Type B pancreatic cell (in vitro differentiated cells): ENCODE measurements at regions not wholly inside any gene's neighbourhood (a gene's known extent, or its start where the extent isn't known, plus 50 kb on each side); places are given as distances from the start of the nearest gene placed in this dataset.

Source experiments
- DNase-seq: peaks from one replicate; pipeline ENCODE4 v3.0.0; 2021; ENCODE audit warnings: mixed read lengths; ENCODE audit not compliant: unreplicated experiment; ENCODE audit errors: extremely low spot score
- H3K27ac Mint-ChIP-seq: 2 replicates; pipeline ENCODE4 v1.8.0; 2021; ENCODE audit warnings: mild to moderate bottlenecking, mixed read lengths
- H3K27me3 Mint-ChIP-seq: 2 replicates; pipeline ENCODE4 v1.8.0; 2021; ENCODE audit warnings: mixed read lengths
- H3K36me3 Mint-ChIP-seq: 2 replicates; pipeline ENCODE4 v1.8.0; 2021; ENCODE audit warnings: mixed read lengths
- H3K4me1 Mint-ChIP-seq: one replicate; pipeline ENCODE4 v1.8.0; 2021; ENCODE audit warnings: mixed read lengths; ENCODE audit not compliant: unreplicated experiment
- H3K4me3 Mint-ChIP-seq: 2 replicates; pipeline ENCODE4 v1.8.0; 2021; ENCODE audit warnings: mild to moderate bottlenecking, mixed read lengths
- H3K9me3 Mint-ChIP-seq: 2 replicates; pipeline ENCODE4 v1.8.0; 2021; ENCODE audit warnings: mixed read lengths
- CTCF ChIP-seq: fragments of 200-600 bp; sonication (generic); conservative IDR thresholded peaks from 2 replicates; pipeline ENCODE4 v1.5.0; 2021; ENCODE audit warnings: antibody characterized with exemption, mild to moderate bottlenecking

GRCh38 chr4:91894006-91894405 lies 409.8 kb upstream of the GRID2 start:
- Mint-ChIP-seq H3K4me3 (no peak overlapping the region), H3K4me1 (no peaks in the 10 kb centered on the region)
- no peak for DNase-seq

GRCh38 chr4:91904556-91904955 lies 399.2 kb upstream of the GRID2 start:
- no peaks in the 10 kb centered on the region for H3K9me3 Mint-ChIP-seq
- H3K27me3 Mint-ChIP-seq = no peaks in the 10 kb centered on the region
- H3K36me3 Mint-ChIP-seq = no peaks in the 10 kb centered on the region
- H3K27ac Mint-ChIP-seq = no peak overlapping the region
- H3K4me3 Mint-ChIP-seq = no peak overlapping the region
- no peaks in the 10 kb centered on the region for H3K4me1 Mint-ChIP-seq
- TF ChIP-seq CTCF = no peak
- DNase-seq = no peak

More at GRCh38 chr4:91894006-91894405, 409.8 kb upstream of the GRID2 start:
- H3K36me3 Mint-ChIP-seq = no peaks in the 10 kb centered on the region
- no peak overlapping the region for H3K27ac Mint-ChIP-seq
- peaks cover 6% of the 10 kb centered on the region for H3K9me3 Mint-ChIP-seq
- no peak for TF ChIP-seq CTCF
- H3K27me3 Mint-ChIP-seq = no peaks in the 10 kb centered on the region

- no peak for DNase-seq
- TF ChIP-seq CTCF = no peak
- H3K27ac Mint-ChIP-seq = no peak overlapping the region
- H3K36me3 Mint-ChIP-seq = no peaks in the 10 kb centered on the region
- no peaks in the 10 kb centered on the region for H3K9me3 Mint-ChIP-seq
- no peak overlapping the region for H3K4me3 Mint-ChIP-seq
- no peaks in the 10 kb centered on the region for H3K4me1 Mint-ChIP-seq
- no peaks in the 10 kb centered on the region for H3K27me3 Mint-ChIP-seq
These were observed 393.8 kb upstream of the GRID2 start for GRCh38 chr4:91909963-91910362.

- H3K36me3 Mint-ChIP-seq = no peaks in the 10 kb centered on the region
- H3K27ac Mint-ChIP-seq = no peak overlapping the region
- no peaks in the 10 kb centered on the region for H3K27me3 Mint-ChIP-seq
- TF ChIP-seq CTCF = no peak
- H3K9me3 Mint-ChIP-seq = no peaks in the 10 kb centered on the region
- no peak overlapping the region for H3K4me3 Mint-ChIP-seq
- no peaks in the 10 kb centered on the region for H3K4me1 Mint-ChIP-seq
- DNase-seq = no peak
These were observed 389.5 kb upstream of the GRID2 start for GRCh38 chr4:91914176-91914804.

- Mint-ChIP-seq H3K4me1 (no peaks in the 10 kb centered on the region), H3K27ac (no peak overlapping the region), H3K4me3 (no peak overlapping the region), H3K27me3 (no peaks in the 10 kb centered on the region), H3K36me3 (no peaks in the 10 kb centered on the region), H3K9me3 (no peaks in the 10 kb centered on the region)
- TF ChIP-seq CTCF = no peak
- DNase-seq = no peak
These were observed 387.5 kb upstream of the GRID2 start for GRCh38 chr4:91916219-91916618.

GRCh38 chr4:91924625-91925024 lies 379.1 kb upstream of the GRID2 start:
- no peak overlapping the region for H3K27ac Mint-ChIP-seq
- no peaks in the 10 kb centered on the region for H3K9me3 Mint-ChIP-seq
- no peaks in the 10 kb centered on the region for H3K27me3 Mint-ChIP-seq
- H3K4me3 Mint-ChIP-seq = no peak overlapping the region
- TF ChIP-seq CTCF = no peak
- no peaks in the 10 kb centered on the region for H3K4me1 Mint-ChIP-seq
- DNase-seq = no peak
- no peaks in the 10 kb centered on the region for H3K36me3 Mint-ChIP-seq
